SK-N-SH (cell line): ENCODE measurements at regions not wholly inside any gene's neighbourhood (a gene's known extent, or its start where the extent isn't known, plus 50 kb on each side); places are given as distances from the start of the nearest gene placed in this dataset.

ENCODE experiments used
- CTCF ChIA-PET: fragments of 300-600, 350-600 bp; formaldehyde crosslinking; extraction: SDS; loops from one replicate; lab custom pipeline; 2021; lab: Yijun Ruan, JAX
- POLR2A ChIA-PET: fragments of 350-600 bp; sonication (Branson Sonifier 250); formaldehyde crosslinking; extraction: SDS; loops from one replicate; lab custom pipeline; 2020; ENCODE audit warnings: antibody characterized with exemption, inconsistent platforms; lab: Yijun Ruan, JAX
- DNase-seq: peaks from one replicate; pipeline ENCODE4 v3.0.0; 2012
- H2AFZ ChIP-seq: fragments of 200-600 bp; sonication (generic); 2 replicates; pipeline ENCODE4 v1.8.1; 2016; ENCODE audit warnings: antibody characterized with exemption, mild to moderate bottlenecking, low read depth
- H3F3A ChIP-seq: fragments of 200-600 bp; sonication (generic); replicated peaks from 2 replicates; pipeline ENCODE3; 2016; ENCODE audit warnings: antibody characterized with exemption, mild to moderate bottlenecking; ENCODE audit not compliant: insufficient read depth
- H3K27ac ChIP-seq, 2 experiments: fragments of 200-500 bp in 1 of 2; fragments of 200-600 bp in 1 of 2; sonication (Bioruptor generic) in 1 of 2; sonication (generic), shearing (Covaris generic) in 1 of 2; 2 replicates each; pipeline versions ENCODE4 v1.5.1 to v1.6.1; 2014 to 2016; ENCODE audit warnings: low read depth in 2 of 2, inconsistent platforms in 1 of 2, low read length in 1 of 2, mild to moderate bottlenecking in 1 of 2, mixed read lengths in 1 of 2
- H3K27me3 ChIP-seq: fragments of 200-600 bp; sonication (generic), shearing (Covaris generic); 2 replicates; pipeline ENCODE4 v1.6.1; 2016; ENCODE audit warnings: mixed run types; ENCODE audit not compliant: insufficient read depth
- H3K36me3 ChIP-seq, 2 experiments: fragments of 200-500 bp in 1 of 2; fragments of 200-600 bp in 1 of 2; sonication (Bioruptor generic) in 1 of 2; sonication (generic) in 1 of 2; replicated peaks in 1 of 2; 2 replicates each; pipeline versions ENCODE3 to v1.5.1; 2014 to 2016; ENCODE audit warnings: low read length in 1 of 2, mild to moderate bottlenecking in 1 of 2; ENCODE audit not compliant: insufficient read depth in 2 of 2, control insufficient read depth in 1 of 2
- H3K4me1 ChIP-seq, 2 experiments: fragments of 200-500 bp in 1 of 2; fragments of 200-600 bp in 1 of 2; sonication (Bioruptor generic) in 1 of 2; sonication (generic), shearing (Covaris generic) in 1 of 2; 2 replicates each; pipeline versions ENCODE4 v1.5.1 to v1.6.1; 2014 to 2016; ENCODE audit warnings: low read depth in 1 of 2, low read length in 1 of 2, mixed run types in 1 of 2; ENCODE audit not compliant: insufficient read depth in 2 of 2, control insufficient read depth in 1 of 2
- H3K4me2 ChIP-seq: fragments of 200-600 bp; sonication (generic), shearing (Covaris generic); 2 replicates; pipeline ENCODE4 v1.6.1; 2017; ENCODE audit warnings: mixed run types
- H3K4me3 ChIP-seq, 2 experiments: fragments of 200-500 bp in 1 of 2; fragments of 200-600 bp in 1 of 2; sonication (Bioruptor generic) in 1 of 2; sonication (generic), shearing (Covaris generic) in 1 of 2; 2 replicates each; pipeline versions ENCODE4 v1.5.1 to v1.8.1; 2014 to 2016; ENCODE audit warnings: low read depth in 2 of 2, inconsistent platforms in 1 of 2, low read length in 1 of 2, mild to moderate bottlenecking in 1 of 2, mixed read lengths in 1 of 2, moderate library complexity in 1 of 2
- H3K79me2 ChIP-seq: fragments of 200-600 bp; sonication (generic); 2 replicates; pipeline ENCODE4 v1.8.1; 2017; ENCODE audit warnings: mild to moderate bottlenecking; ENCODE audit not compliant: insufficient read depth
- H3K9ac ChIP-seq: fragments of 200-600 bp; sonication (generic); 2 replicates; pipeline ENCODE4 v1.6.1; 2017; ENCODE audit warnings: mixed run types
- H3K9me2 ChIP-seq: fragments of 200-600 bp; sonication (generic); 2 replicates; pipeline ENCODE4 v1.6.1; 2017; ENCODE audit warnings: mixed run types
- H3K9me3 ChIP-seq: fragments of 200-600 bp; sonication (generic); 2 replicates; pipeline ENCODE4 v1.6.1; 2017; ENCODE audit warnings: mixed run types, mild to moderate bottlenecking, moderate library complexity
- H4K20me1 ChIP-seq: fragments of 200-600 bp; sonication (generic); 2 replicates; pipeline ENCODE4 v1.6.1; 2017; ENCODE audit warnings: mild to moderate bottlenecking, mixed run types; ENCODE audit not compliant: insufficient read depth
- CTCF ChIP-seq: fragments of 200-600 bp; sonication (generic); IDR thresholded peaks from 2 replicates; pipeline ENCODE4 v1.6.1; 2017; ENCODE audit warnings: antibody characterized with exemption, mild to moderate bottlenecking, moderate library complexity
- EZH2phosphoT487 ChIP-seq: fragments of 200-600 bp; sonication (generic); IDR thresholded peaks from 2 replicates; pipeline ENCODE4 v1.6.1; 2017; ENCODE audit warnings: low read depth, mixed run types, mild to moderate bottlenecking, antibody characterized with exemption, moderate library complexity, borderline replicate concordance
- FOSL2 ChIP-seq: IDR thresholded peaks from 2 replicates; pipeline ENCODE4 v1.4.0; 2012; ENCODE audit warnings: low read depth, mild to moderate bottlenecking, moderate library complexity, borderline replicate concordance
- FOXJ3 ChIP-seq: sonication (generic); formaldehyde crosslinking; IDR thresholded peaks from 2 replicates; pipeline ENCODE4 v1.5.1; 2020; ENCODE audit warnings: mild to moderate bottlenecking, missing genetic modification reagents
- FOXM1 ChIP-seq: IDR thresholded peaks from 2 replicates; pipeline ENCODE4 v1.4.0; 2012; ENCODE audit warnings: low read depth, mild to moderate bottlenecking
- GABPA ChIP-seq: IDR thresholded peaks from 2 replicates; pipeline ENCODE4 v1.4.0; 2012; ENCODE audit warnings: low read depth, mild to moderate bottlenecking
- IRF3 ChIP-seq: fragments of 150-350 bp; IDR thresholded peaks from 2 replicates; pipeline ENCODE4 v1.6.1; 2016; ENCODE audit warnings: mild to moderate bottlenecking, low read depth, low read length
- MAX ChIP-seq: IDR thresholded peaks from 2 replicates; pipeline ENCODE4 v1.4.0; 2012; ENCODE audit warnings: low read depth
- MXI1 ChIP-seq: IDR thresholded peaks from 2 replicates; pipeline ENCODE4 v1.6.1; 2012; ENCODE audit warnings: mild to moderate bottlenecking, low read depth, low read length, improper control_type of control experiment
- NFIC ChIP-seq: IDR thresholded peaks from 2 replicates; pipeline ENCODE4 v1.4.0; 2012; ENCODE audit warnings: borderline replicate concordance
- NRF1 ChIP-seq: IDR thresholded peaks from 2 replicates; pipeline ENCODE4 v1.6.1; 2012; ENCODE audit warnings: low read depth, mild to moderate bottlenecking, low read length
- PBX3 ChIP-seq: IDR thresholded peaks from 2 replicates; pipeline ENCODE4; 2012
- RAD21 ChIP-seq: IDR thresholded peaks from 2 replicates; pipeline ENCODE4 v1.6.1; 2012; ENCODE audit warnings: mild to moderate bottlenecking, low read length
- RXRA ChIP-seq: IDR thresholded peaks from 2 replicates; pipeline ENCODE4 v1.4.0; 2012; ENCODE audit warnings: low read depth, mild to moderate bottlenecking, borderline replicate concordance
- SIN3A ChIP-seq: IDR thresholded peaks from 2 replicates; pipeline ENCODE4 v1.6.1; 2012; ENCODE audit warnings: low read depth, mild to moderate bottlenecking, low read length, moderate library complexity, borderline replicate concordance
- SMC3 ChIP-seq: IDR thresholded peaks from 2 replicates; pipeline ENCODE4 v1.6.1; 2012; ENCODE audit warnings: low read depth, low read length, improper control_type of control experiment
- TAF1 ChIP-seq: IDR thresholded peaks from 2 replicates; pipeline ENCODE4 v1.6.1; 2012; ENCODE audit warnings: low read depth, mild to moderate bottlenecking, low read length, moderate library complexity, borderline replicate concordance
- TCF12 ChIP-seq: IDR thresholded peaks from 2 replicates; pipeline ENCODE4 v1.4.0; 2012
- ZBTB33 ChIP-seq: IDR thresholded peaks from 2 replicates; pipeline ENCODE4 v1.4.0; 2012; ENCODE audit warnings: low read depth, borderline replicate concordance
- WGBS: methylation state at CpG from one replicate; pipeline ENCODE4 v1.1.6; 2017; ENCODE audit warnings: low lambda C conversion rate; 5-methylcytosine and 5-hydroxymethylcytosine counted together
- TF ChIP-seq, protein P1 (sequence below): IDR thresholded peaks from 2 replicates; pipeline ENCODE4 v1.6.1; 2012; ENCODE audit warnings: mild to moderate bottlenecking, low read depth, low read length, moderate library complexity

GRCh38 chr3:115224687-115225086 is 77.6 kb upstream of the ZBTB20 start:
- H3K4me2 ChIP-seq = no peak overlapping the region
- TF ChIP-seq TCF12 (no peak), PBX3 (no peak), CTCF (no peak), MXI1 (no peak), FOSL2 (no peak), SMC3 (no peak), IRF3 (no peak), EZH2phosphoT487 (no peak), TAF1 (no peak), RXRA (no peak), FOXM1 (no peak), SIN3A (no peak), MAX (no peak), NFIC (no peak), FOXJ3 (CRISPR knock-in tag) (no peak), ZBTB33 (no peak), RAD21 (no peak), GABPA (no peak), NRF1 (no peak)
- TF ChIP-seq, protein P1, sequence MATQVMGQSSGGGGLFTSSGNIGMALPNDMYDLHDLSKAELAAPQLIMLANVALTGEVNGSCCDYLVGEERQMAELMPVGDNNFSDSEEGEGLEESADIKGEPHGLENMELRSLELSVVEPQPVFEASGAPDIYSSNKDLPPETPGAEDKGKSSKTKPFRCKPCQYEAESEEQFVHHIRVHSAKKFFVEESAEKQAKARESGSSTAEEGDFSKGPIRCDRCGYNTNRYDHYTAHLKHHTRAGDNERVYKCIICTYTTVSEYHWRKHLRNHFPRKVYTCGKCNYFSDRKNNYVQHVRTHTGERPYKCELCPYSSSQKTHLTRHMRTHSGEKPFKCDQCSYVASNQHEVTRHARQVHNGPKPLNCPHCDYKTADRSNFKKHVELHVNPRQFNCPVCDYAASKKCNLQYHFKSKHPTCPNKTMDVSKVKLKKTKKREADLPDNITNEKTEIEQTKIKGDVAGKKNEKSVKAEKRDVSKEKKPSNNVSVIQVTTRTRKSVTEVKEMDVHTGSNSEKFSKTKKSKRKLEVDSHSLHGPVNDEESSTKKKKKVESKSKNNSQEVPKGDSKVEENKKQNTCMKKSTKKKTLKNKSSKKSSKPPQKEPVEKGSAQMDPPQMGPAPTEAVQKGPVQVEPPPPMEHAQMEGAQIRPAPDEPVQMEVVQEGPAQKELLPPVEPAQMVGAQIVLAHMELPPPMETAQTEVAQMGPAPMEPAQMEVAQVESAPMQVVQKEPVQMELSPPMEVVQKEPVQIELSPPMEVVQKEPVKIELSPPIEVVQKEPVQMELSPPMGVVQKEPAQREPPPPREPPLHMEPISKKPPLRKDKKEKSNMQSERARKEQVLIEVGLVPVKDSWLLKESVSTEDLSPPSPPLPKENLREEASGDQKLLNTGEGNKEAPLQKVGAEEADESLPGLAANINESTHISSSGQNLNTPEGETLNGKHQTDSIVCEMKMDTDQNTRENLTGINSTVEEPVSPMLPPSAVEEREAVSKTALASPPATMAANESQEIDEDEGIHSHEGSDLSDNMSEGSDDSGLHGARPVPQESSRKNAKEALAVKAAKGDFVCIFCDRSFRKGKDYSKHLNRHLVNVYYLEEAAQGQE = no peak
- no peaks in the 10 kb centered on the region for H3K9me3 ChIP-seq
- WGBS = 88% methylated on average over 1 of the region's 1 CpG
- POLR2A ChIA-PET = no interaction called here
- H3K9me2 ChIP-seq = no peaks in the 10 kb centered on the region
- peaks cover 0 to 7% of the 10 kb centered on the region in 2 experiments; a peak in 1 of 4 replicates for H3K4me1 ChIP-seq
- H3K4me3 ChIP-seq = no peak overlapping the region
- no peak overlapping the region for H3K9ac ChIP-seq
- peaks cover 13% of the 10 kb centered on the region for H3F3A ChIP-seq
- H3K27ac ChIP-seq = no peak overlapping the region
- H3K36me3 ChIP-seq = no peaks in the 10 kb centered on the region
- H3K27me3 ChIP-seq = no peaks in the 10 kb centered on the region
- no peaks in the 10 kb centered on the region for H4K20me1 ChIP-seq
- CTCF ChIA-PET = interaction anchor here (1.2 kb wide), 1 partner anchor 560 kb away, joined by 4 read pairs; no protein-coding TSS in a partner anchor
- H3K79me2 ChIP-seq = no peaks in the 10 kb centered on the region
- H2AFZ ChIP-seq = no peak overlapping the region
- no peak for DNase-seq
